Vagina (tissue), 2 donors: ENCODE measurements at regions not wholly inside any gene's neighbourhood (a gene's known extent, or its start where the extent isn't known, plus 50 kb on each side); places are given as distances from the start of the nearest gene placed in this dataset.

Experiments used
- DNase-seq, 2 donors: peaks; one replicate each; pipeline ENCODE4 v3.0.0-alpha.2; 2017; ENCODE audit errors: extremely low spot score in 2 of 2
- H3K27ac ChIP-seq: fragments of 200-600 bp; sonication (generic); one replicate; pipeline ENCODE4 v1.5.1; 2019
- H3K27me3 ChIP-seq: fragments of 200-600 bp; sonication (generic); one replicate; pipeline ENCODE4 v1.5.1; 2019
- H3K36me3 ChIP-seq, 2 donors: fragments of 200-600 bp; sonication (generic); one replicate each; pipeline ENCODE4 v1.5.1; 2017 to 2019
- H3K4me1 ChIP-seq: fragments of 200-600 bp; sonication (generic); one replicate; pipeline ENCODE4 v1.5.1; 2019
- H3K4me3 ChIP-seq, 2 donors: fragments of 200-600 bp; sonication (generic); 1 replicate in 1 of 2; 2 replicates in 1 of 2; pipeline ENCODE4 v1.5.1; 2016 to 2019
- H3K9me3 ChIP-seq: fragments of 200-600 bp; sonication (generic); one replicate; pipeline ENCODE4 v1.5.1; 2019
- CTCF ChIP-seq, 3 experiments: fragments of 450-650 bp in 2 of 3; fragments of 200-600 bp in 1 of 3; sonication (generic) in 1 of 3; IDR thresholded peaks; one replicate each; pipeline ENCODE4 v1.5.1; 2017 to 2019; ENCODE audit warnings: antibody characterized with exemption in 3 of 3, mild to moderate bottlenecking in 2 of 3, moderate library complexity in 2 of 3
- POLR2A ChIP-seq, 2 donors: fragments of 450-650 bp; IDR thresholded peaks; one replicate each; pipeline ENCODE4 v1.6.1; 2017; ENCODE audit warnings: antibody characterized with exemption in 2 of 2, mild to moderate bottlenecking in 2 of 2, moderate library complexity in 2 of 2
- POLR2AphosphoS5 ChIP-seq, 2 donors: sonication (generic); formaldehyde crosslinking; IDR thresholded peaks; one replicate each; pipeline ENCODE4 v1.9.0; 2017; ENCODE audit warnings: antibody characterized with exemption in 2 of 2, mild to moderate bottlenecking in 2 of 2, low read depth in 1 of 2; ENCODE audit not compliant: insufficient read depth in 1 of 2
- intact Hi-C: fragments of 100-400 bp; cut with DNase I; formaldehyde crosslinking; loops from one replicate; pipeline ENCODE4 v1.15.1; 2023

GRCh38 chr21:26297851-26298250, 127.3 kb upstream of the APP start:
- H3K36me3 ChIP-seq, result no peaks in the 10 kb centered on the region

GRCh38 chr21:26293141-26293946, 122.8 kb upstream of the APP start:
- Histone ChIP-seq H3K27ac (no peak overlapping the region), H3K27me3 (no peaks in the 10 kb centered on the region), H3K4me3 (no peak overlapping the region), H3K4me1 (no peaks in the 10 kb centered on the region), H3K9me3 (no peaks in the 10 kb centered on the region), H3K36me3 (no peaks in the 10 kb centered on the region)
- DNase-seq, result no peak
- intact Hi-C loops, result no loop called here
- no peak for TF ChIP-seq POLR2AphosphoS5 (IDR thresholded peaks at IDR 0.05; ENCODE audit: insufficient read depth in 1 of 2, low read depth in 1 of 2)
- no peak for TF ChIP-seq CTCF (IDR thresholded peaks at IDR 0.05)
- TF ChIP-seq POLR2A (IDR thresholded peaks at IDR 0.05), result no peak

More at GRCh38 chr21:26297851-26298250, 127.3 kb upstream of the APP start:
- no peak for DNase-seq
- H3K4me1 ChIP-seq, result no peaks in the 10 kb centered on the region
- no peak overlapping the region for H3K4me3 ChIP-seq
- no peak for TF ChIP-seq POLR2AphosphoS5 (IDR thresholded peaks at IDR 0.05; ENCODE audit: insufficient read depth in 1 of 2, low read depth in 1 of 2)
- no peak for TF ChIP-seq CTCF (IDR thresholded peaks at IDR 0.05)
- no peak for TF ChIP-seq POLR2A (IDR thresholded peaks at IDR 0.05)
- H3K27me3 ChIP-seq, result no peaks in the 10 kb centered on the region
- H3K27ac ChIP-seq, result no peak overlapping the region
- H3K9me3 ChIP-seq, result no peaks in the 10 kb centered on the region
- intact Hi-C loops, result no loop called here

- Histone ChIP-seq H3K4me3 (no peak overlapping the region), H3K27ac (no peak overlapping the region), H3K36me3 (no peaks in the 10 kb centered on the region), H3K27me3 (no peaks in the 10 kb centered on the region), H3K4me1 (no peaks in the 10 kb centered on the region), H3K9me3 (no peaks in the 10 kb centered on the region)
- no peak for DNase-seq
- TF ChIP-seq CTCF (IDR thresholded peaks at IDR 0.05) (no peak), POLR2AphosphoS5 (IDR thresholded peaks at IDR 0.05; ENCODE audit: insufficient read depth in 1 of 2, low read depth in 1 of 2) (no peak), POLR2A (IDR thresholded peaks at IDR 0.05) (no peak)
- intact Hi-C loops, result no loop called here
Observed at GRCh38 chr21:26288026-26288425, 117.5 kb upstream of the APP start.

- H3K27ac ChIP-seq, result no peak overlapping the region
- H3K27me3 ChIP-seq, result no peaks in the 10 kb centered on the region
- no peak overlapping the region for H3K4me3 ChIP-seq
- intact Hi-C loops, result no loop called here
- no peaks in the 10 kb centered on the region for H3K9me3 ChIP-seq
- H3K36me3 ChIP-seq, result no peaks in the 10 kb centered on the region
- no peaks in the 10 kb centered on the region for H3K4me1 ChIP-seq
- TF ChIP-seq CTCF (IDR thresholded peaks at IDR 0.05) (no peak), POLR2AphosphoS5 (IDR thresholded peaks at IDR 0.05; ENCODE audit: insufficient read depth in 1 of 2, low read depth in 1 of 2) (no peak), POLR2A (IDR thresholded peaks at IDR 0.05) (no peak)
- no peak for DNase-seq
Observed at GRCh38 chr21:26284531-26284930, 114.0 kb upstream of the APP start.

GRCh38 chr21:26282058-26282457, 111.5 kb upstream of the APP start:
- intact Hi-C loops, result no loop called here
- H3K4me1 ChIP-seq, result no peaks in the 10 kb centered on the region
- no peaks in the 10 kb centered on the region for H3K27me3 ChIP-seq
- H3K36me3 ChIP-seq, result no peaks in the 10 kb centered on the region
- H3K9me3 ChIP-seq, result no peaks in the 10 kb centered on the region
- no peak overlapping the region for H3K4me3 ChIP-seq
- no peak for DNase-seq
- no peak for TF ChIP-seq POLR2A (IDR thresholded peaks at IDR 0.05)
- TF ChIP-seq CTCF (IDR thresholded peaks at IDR 0.05), result no peak
- no peak for TF ChIP-seq POLR2AphosphoS5 (IDR thresholded peaks at IDR 0.05; ENCODE audit: insufficient read depth in 1 of 2, low read depth in 1 of 2)
- no peak overlapping the region for H3K27ac ChIP-seq
